ENCODE measurements at regions not wholly inside any gene's neighbourhood (a gene's known extent, or its start where the extent isn't known, plus 50 kb on each side); places are given as distances from the start of the nearest gene placed in this dataset.

DNA sequence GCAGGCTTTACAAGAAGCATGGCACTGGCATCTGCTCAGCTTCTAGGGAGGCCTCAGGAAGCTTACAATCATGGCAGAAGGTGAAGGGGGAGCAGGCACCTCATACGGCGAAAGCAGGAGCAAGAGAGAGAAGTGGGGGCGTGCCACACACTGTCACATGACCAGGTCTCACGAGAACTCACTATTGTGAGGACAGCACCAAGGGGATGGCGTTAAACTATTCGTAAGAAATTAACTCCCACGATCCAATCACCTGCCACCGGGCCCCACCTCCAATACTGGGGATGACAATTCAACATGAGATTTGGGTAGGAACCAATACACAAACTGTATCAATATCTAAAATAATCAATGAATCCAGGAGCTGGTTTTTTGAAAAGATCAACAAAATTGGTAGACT is 156.0 kb upstream of the DPP10 start:
- TF ChIP-seq MAX (IDR thresholded peaks at IDR 0.05; ENCODE audit: low read depth, low read length) (no peak), POLR2A (IDR thresholded peaks at IDR 0.05; ENCODE audit: extremely low read depth, insufficient read length) (no peak), CTCF (IDR thresholded peaks at IDR 0.05; ENCODE audit: low read depth, low read length) (no peak), MYC (IDR thresholded peaks at IDR 0.05; ENCODE audit: low read depth, low read length) (no peak)

All from NB4 (cell line).